ENCODE measurements at regions not wholly inside any gene's neighbourhood (a gene's known extent, or its start where the extent isn't known, plus 50 kb on each side); places are given as distances from the start of the nearest gene placed in this dataset.

DNA sequence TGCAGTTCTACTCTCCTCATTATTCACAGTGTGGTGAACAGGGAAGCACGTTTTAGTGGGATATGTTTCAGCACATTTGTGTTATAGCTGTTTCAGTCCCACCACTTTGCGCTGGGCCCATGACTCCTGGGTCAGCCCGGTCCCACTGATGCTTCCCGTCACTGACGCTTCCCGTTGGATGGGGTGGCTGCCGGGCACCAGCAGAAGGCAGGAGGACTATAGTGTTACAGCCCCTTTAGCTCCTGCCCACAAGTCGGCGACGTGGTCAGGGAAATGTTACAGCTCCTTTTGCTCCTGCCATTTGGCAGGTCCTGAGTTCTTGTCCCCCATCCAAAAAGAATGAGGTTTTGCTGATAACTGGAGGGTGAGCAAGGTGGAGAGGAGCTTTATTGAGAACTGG lies 732.2 kb downstream of the NR4A2 start:
- TF ChIP-seq, protein P1, sequence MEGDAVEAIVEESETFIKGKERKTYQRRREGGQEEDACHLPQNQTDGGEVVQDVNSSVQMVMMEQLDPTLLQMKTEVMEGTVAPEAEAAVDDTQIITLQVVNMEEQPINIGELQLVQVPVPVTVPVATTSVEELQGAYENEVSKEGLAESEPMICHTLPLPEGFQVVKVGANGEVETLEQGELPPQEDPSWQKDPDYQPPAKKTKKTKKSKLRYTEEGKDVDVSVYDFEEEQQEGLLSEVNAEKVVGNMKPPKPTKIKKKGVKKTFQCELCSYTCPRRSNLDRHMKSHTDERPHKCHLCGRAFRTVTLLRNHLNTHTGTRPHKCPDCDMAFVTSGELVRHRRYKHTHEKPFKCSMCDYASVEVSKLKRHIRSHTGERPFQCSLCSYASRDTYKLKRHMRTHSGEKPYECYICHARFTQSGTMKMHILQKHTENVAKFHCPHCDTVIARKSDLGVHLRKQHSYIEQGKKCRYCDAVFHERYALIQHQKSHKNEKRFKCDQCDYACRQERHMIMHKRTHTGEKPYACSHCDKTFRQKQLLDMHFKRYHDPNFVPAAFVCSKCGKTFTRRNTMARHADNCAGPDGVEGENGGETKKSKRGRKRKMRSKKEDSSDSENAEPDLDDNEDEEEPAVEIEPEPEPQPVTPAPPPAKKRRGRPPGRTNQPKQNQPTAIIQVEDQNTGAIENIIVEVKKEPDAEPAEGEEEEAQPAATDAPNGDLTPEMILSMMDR (IDR thresholded peaks at IDR 0.05): no peak
- TF ChIP-seq POLR2A (IDR thresholded peaks at IDR 0.05): no peak
